C4-2B (cell line): ENCODE measurements at regions not wholly inside any gene's neighbourhood (a gene's known extent, or its start where the extent isn't known, plus 50 kb on each side); places are given as distances from the start of the nearest gene placed in this dataset.

Experiments used
- ZFX ChIP-seq: fragments of 450-650 bp; IDR thresholded peaks from 2 replicates; pipeline ENCODE4 v1.6.1; 2017
- TF ChIP-seq, protein P1 (sequence below): fragments of 450-650 bp; conservative IDR thresholded peaks from 2 replicates; pipeline ENCODE4 v1.5.1; 2017; ENCODE audit warnings: mild to moderate bottlenecking

- TF ChIP-seq, protein P1, sequence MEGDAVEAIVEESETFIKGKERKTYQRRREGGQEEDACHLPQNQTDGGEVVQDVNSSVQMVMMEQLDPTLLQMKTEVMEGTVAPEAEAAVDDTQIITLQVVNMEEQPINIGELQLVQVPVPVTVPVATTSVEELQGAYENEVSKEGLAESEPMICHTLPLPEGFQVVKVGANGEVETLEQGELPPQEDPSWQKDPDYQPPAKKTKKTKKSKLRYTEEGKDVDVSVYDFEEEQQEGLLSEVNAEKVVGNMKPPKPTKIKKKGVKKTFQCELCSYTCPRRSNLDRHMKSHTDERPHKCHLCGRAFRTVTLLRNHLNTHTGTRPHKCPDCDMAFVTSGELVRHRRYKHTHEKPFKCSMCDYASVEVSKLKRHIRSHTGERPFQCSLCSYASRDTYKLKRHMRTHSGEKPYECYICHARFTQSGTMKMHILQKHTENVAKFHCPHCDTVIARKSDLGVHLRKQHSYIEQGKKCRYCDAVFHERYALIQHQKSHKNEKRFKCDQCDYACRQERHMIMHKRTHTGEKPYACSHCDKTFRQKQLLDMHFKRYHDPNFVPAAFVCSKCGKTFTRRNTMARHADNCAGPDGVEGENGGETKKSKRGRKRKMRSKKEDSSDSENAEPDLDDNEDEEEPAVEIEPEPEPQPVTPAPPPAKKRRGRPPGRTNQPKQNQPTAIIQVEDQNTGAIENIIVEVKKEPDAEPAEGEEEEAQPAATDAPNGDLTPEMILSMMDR, result no peak
- no peak for TF ChIP-seq ZFX
These were observed 321.3 kb downstream of the SEMA3D start for GRCh38 chr7:84865560-84865959.
